ENCODE measurements at regions not wholly inside any gene's neighbourhood (a gene's known extent, or its start where the extent isn't known, plus 50 kb on each side); places are given as distances from the start of the nearest gene placed in this dataset.

DNA sequence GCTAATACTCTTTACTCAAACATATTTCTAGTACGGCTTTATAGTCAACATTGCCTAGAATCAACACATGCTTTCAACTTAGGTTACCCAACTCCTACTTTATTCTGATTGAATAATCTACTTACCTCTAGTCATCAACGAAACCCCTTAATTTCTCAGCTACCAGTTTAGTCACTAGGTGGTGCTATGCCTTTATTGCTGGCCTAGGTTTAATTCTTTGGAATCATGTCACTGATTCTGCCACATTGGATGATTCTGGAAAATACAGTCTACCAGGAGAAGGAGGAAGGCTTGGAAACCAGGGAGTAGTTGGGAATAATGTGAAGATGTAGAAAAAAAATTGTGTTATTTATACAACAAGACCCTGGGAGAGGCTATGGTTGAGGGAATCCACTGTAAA, 167.7 kb downstream of the DCAF12L2 start:
- CTCF ChIA-PET: no interaction called here

GRCh38 chrX:126027229-126027628, 138.9 kb downstream of the DCAF12L2 start:
- no peaks in the 10 kb centered on the region for H3K9me1 ChIP-seq (replicated peaks; ENCODE audit: control insufficient read depth, extremely low read depth, insufficient read depth, low read length)
- dilution Hi-C loops (cut with MboI; ENCODE audit: extremely low pct_ligation_motif_present, low sequenced_read_pairs) (no loop called here), intact Hi-C loops (cut with micrococcal nuclease) (no loop called here)
- no peaks in the 10 kb centered on the region for H3K9me3 ChIP-seq (replicated peaks; ENCODE audit: control insufficient read depth, insufficient read depth, low read length)
- no peaks in the 10 kb centered on the region for H3K79me2 ChIP-seq (ENCODE audit: control insufficient read depth, insufficient read depth, low read length)
- DNase-seq (ENCODE audit: low read depth, low spot score): no peak
- H3K27ac ChIP-seq (ENCODE audit: insufficient read depth, low read depth, low read length): no peak overlapping the region
- H3K9ac ChIP-seq (replicated peaks; ENCODE audit: extremely low read depth, insufficient read depth, low read length): no peak overlapping the region
- ChIA-PET POLR2A (no interaction called here), CTCF (no interaction called here)
- no peaks in the 10 kb centered on the region for H3K36me3 ChIP-seq (ENCODE audit: control insufficient read depth in 2 of 2, extremely low read depth in 1 of 2, insufficient read depth in 2 of 2, low read length in 2 of 2)
- no peak overlapping the region for H3K4me2 ChIP-seq (ENCODE audit: insufficient read depth, low read length)
- H2AFZ ChIP-seq (ENCODE audit: low read depth, low read length): no peak overlapping the region
- TF ChIP-seq GATA2 (IDR thresholded peaks at IDR 0.05; ENCODE audit: insufficient read depth, insufficient read length, low read depth, low read length): no peak
- TF ChIP-seq MYC (IDR thresholded peaks at IDR 0.05; ENCODE audit: low read depth, low read length): no peak
- no peak for TF ChIP-seq FOS (IDR thresholded peaks at IDR 0.05; ENCODE audit: borderline replicate concordance, insufficient read depth, low read length)
- no peak for TF ChIP-seq POLR2A (IDR thresholded peaks at IDR 0.05; ENCODE audit: low read depth, low read length)
- no peak for TF ChIP-seq JUN (IDR thresholded peaks at IDR 0.05; ENCODE audit: borderline replicate concordance, insufficient read depth, insufficient read length, low read depth)
- TF ChIP-seq, protein P1, sequence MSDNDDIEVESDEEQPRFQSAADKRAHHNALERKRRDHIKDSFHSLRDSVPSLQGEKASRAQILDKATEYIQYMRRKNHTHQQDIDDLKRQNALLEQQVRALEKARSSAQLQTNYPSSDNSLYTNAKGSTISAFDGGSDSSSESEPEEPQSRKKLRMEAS (IDR thresholded peaks at IDR 0.05; ENCODE audit: insufficient read depth, insufficient read length): no peak
- TF ChIP-seq, protein P2, sequence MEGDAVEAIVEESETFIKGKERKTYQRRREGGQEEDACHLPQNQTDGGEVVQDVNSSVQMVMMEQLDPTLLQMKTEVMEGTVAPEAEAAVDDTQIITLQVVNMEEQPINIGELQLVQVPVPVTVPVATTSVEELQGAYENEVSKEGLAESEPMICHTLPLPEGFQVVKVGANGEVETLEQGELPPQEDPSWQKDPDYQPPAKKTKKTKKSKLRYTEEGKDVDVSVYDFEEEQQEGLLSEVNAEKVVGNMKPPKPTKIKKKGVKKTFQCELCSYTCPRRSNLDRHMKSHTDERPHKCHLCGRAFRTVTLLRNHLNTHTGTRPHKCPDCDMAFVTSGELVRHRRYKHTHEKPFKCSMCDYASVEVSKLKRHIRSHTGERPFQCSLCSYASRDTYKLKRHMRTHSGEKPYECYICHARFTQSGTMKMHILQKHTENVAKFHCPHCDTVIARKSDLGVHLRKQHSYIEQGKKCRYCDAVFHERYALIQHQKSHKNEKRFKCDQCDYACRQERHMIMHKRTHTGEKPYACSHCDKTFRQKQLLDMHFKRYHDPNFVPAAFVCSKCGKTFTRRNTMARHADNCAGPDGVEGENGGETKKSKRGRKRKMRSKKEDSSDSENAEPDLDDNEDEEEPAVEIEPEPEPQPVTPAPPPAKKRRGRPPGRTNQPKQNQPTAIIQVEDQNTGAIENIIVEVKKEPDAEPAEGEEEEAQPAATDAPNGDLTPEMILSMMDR (IDR thresholded peaks at IDR 0.05; ENCODE audit: extremely low read depth in 1 of 2, insufficient read depth in 1 of 2, low read depth in 1 of 2, low read length in 2 of 2): no peak
- no peak for TF ChIP-seq POLR2AphosphoS5 (IDR thresholded peaks at IDR 0.05; ENCODE audit: insufficient read depth, low read depth, low read length)
- no peak for TF ChIP-seq EZH2 (IDR thresholded peaks at IDR 0.05; ENCODE audit: borderline replicate concordance, low read depth, low read length, severe bottlenecking)
- no peak for FAIRE-seq
- no TSS peak for BruUV-seq (replicated peaks)
- no peaks in the 10 kb centered on the region for H3K27me3 ChIP-seq (ENCODE audit: control insufficient read depth in 2 of 2, insufficient read depth in 2 of 2, low read length in 2 of 2)
- no peak overlapping the region for H3K4me3 ChIP-seq (replicated peaks in 1 of 3; ENCODE audit: insufficient read depth in 1 of 3, low read depth in 1 of 3, low read length in 3 of 3)
- H3K4me1 ChIP-seq (ENCODE audit: control insufficient read depth, extremely low read depth, insufficient read depth, low read length): no peaks in the 10 kb centered on the region
- no peaks in the 10 kb centered on the region for H4K20me1 ChIP-seq (replicated peaks; ENCODE audit: control insufficient read depth, extremely low read depth, insufficient read depth, low read length)

More for the DNA sequence above, 167.7 kb downstream of the DCAF12L2 start:
- H3K4me2 ChIP-seq (ENCODE audit: insufficient read depth, low read length): no peak overlapping the region
- FAIRE-seq (no peak), DNase-seq (ENCODE audit: low read depth, low spot score) (peak; percentile 1)
- H3K79me2 ChIP-seq (ENCODE audit: control insufficient read depth, insufficient read depth, low read length): no peaks in the 10 kb centered on the region
- H3K27me3 ChIP-seq (ENCODE audit: control insufficient read depth in 2 of 2, insufficient read depth in 2 of 2, low read length in 2 of 2): no peaks in the 10 kb centered on the region
- no peak overlapping the region for H3K4me3 ChIP-seq (replicated peaks in 1 of 3; ENCODE audit: insufficient read depth in 1 of 3, low read depth in 1 of 3, low read length in 3 of 3)
- no peaks in the 10 kb centered on the region for H3K9me1 ChIP-seq (replicated peaks; ENCODE audit: control insufficient read depth, extremely low read depth, insufficient read depth, low read length)
- POLR2A ChIA-PET: no interaction called here
- no peak overlapping the region for H3K27ac ChIP-seq (ENCODE audit: insufficient read depth, low read depth, low read length)
- intact Hi-C loops (cut with micrococcal nuclease) (no loop called here), dilution Hi-C loops (cut with MboI; ENCODE audit: extremely low pct_ligation_motif_present, low sequenced_read_pairs) (no loop called here)
- no peaks in the 10 kb centered on the region for H3K4me1 ChIP-seq (ENCODE audit: control insufficient read depth, extremely low read depth, insufficient read depth, low read length)
- BruUV-seq (replicated peaks): no TSS peak
- H2AFZ ChIP-seq (ENCODE audit: low read depth, low read length): no peak overlapping the region
- H4K20me1 ChIP-seq (replicated peaks; ENCODE audit: control insufficient read depth, extremely low read depth, insufficient read depth, low read length): no peaks in the 10 kb centered on the region
- TF ChIP-seq EZH2 (IDR thresholded peaks at IDR 0.05; ENCODE audit: borderline replicate concordance, low read depth, low read length, severe bottlenecking): no peak
- no peak for TF ChIP-seq POLR2AphosphoS5 (IDR thresholded peaks at IDR 0.05; ENCODE audit: insufficient read depth, low read depth, low read length)
- TF ChIP-seq GATA2 (IDR thresholded peaks at IDR 0.05; ENCODE audit: insufficient read depth, insufficient read length, low read depth, low read length): no peak
- no peak for TF ChIP-seq MYC (IDR thresholded peaks at IDR 0.05; ENCODE audit: low read depth, low read length)
- TF ChIP-seq, protein P2 (IDR thresholded peaks at IDR 0.05; ENCODE audit: extremely low read depth in 1 of 2, insufficient read depth in 1 of 2, low read depth in 1 of 2, low read length in 2 of 2): peak in 1 of 2 donors; percentile 5
- TF ChIP-seq JUN (IDR thresholded peaks at IDR 0.05; ENCODE audit: borderline replicate concordance, insufficient read depth, insufficient read length, low read depth): no peak
- H3K9me3 ChIP-seq (replicated peaks; ENCODE audit: control insufficient read depth, insufficient read depth, low read length): no peaks in the 10 kb centered on the region
- H3K9ac ChIP-seq (replicated peaks; ENCODE audit: extremely low read depth, insufficient read depth, low read length): no peak overlapping the region
- no peaks in the 10 kb centered on the region for H3K36me3 ChIP-seq (ENCODE audit: control insufficient read depth in 2 of 2, extremely low read depth in 1 of 2, insufficient read depth in 2 of 2, low read length in 2 of 2)
